Esophagus muscularis mucosa (tissue), 4 donors: ENCODE measurements at regions not wholly inside any gene's neighbourhood (a gene's known extent, or its start where the extent isn't known, plus 50 kb on each side); places are given as distances from the start of the nearest gene placed in this dataset.

ENCODE experiments used
- DNase-seq: peaks from one replicate; pipeline ENCODE4 v3.0.0-alpha.2; 2017; ENCODE audit errors: extremely low spot score
- H3K27ac ChIP-seq, 4 donors: fragments of 200-600 bp; sonication (generic); replicated peaks in 1 of 4; 1 replicate in 3 of 4; 2 replicates in 1 of 4; pipeline ENCODE4 v1.5.1; 2016 to 2019; ENCODE audit warnings: mild to moderate bottlenecking in 1 of 4
- H3K27me3 ChIP-seq, 4 donors: fragments of 200-600 bp; sonication (generic); one replicate each; pipeline versions ENCODE4 v1.5.1 to v1.6.0; 2016 to 2019
- H3K36me3 ChIP-seq, 4 donors: fragments of 200-600 bp; sonication (generic); one replicate each; pipeline ENCODE4 v1.5.1; 2016 to 2019
- H3K4me1 ChIP-seq, 4 donors: fragments of 200-600 bp; sonication (generic); one replicate each; pipeline ENCODE4 v1.5.1; 2016 to 2019
- H3K4me3 ChIP-seq, 4 donors: fragments of 200-600 bp; sonication (generic); 1 replicate in 2 of 4; 2 replicates in 2 of 4; pipeline ENCODE4 v1.5.1; 2016 to 2019; ENCODE audit warnings: mild to moderate bottlenecking in 4 of 4, moderate library complexity in 1 of 4
- H3K9me3 ChIP-seq, 4 donors: fragments of 200-600 bp; sonication (generic); 1 replicate in 3 of 4; 2 replicates in 1 of 4; pipeline ENCODE4 v1.5.1; 2016 to 2019
- CTCF ChIP-seq, 3 experiments: fragments of 200-600 bp in 2 of 3; fragments of 450-650 bp in 1 of 3; sonication (generic) in 2 of 3; IDR thresholded peaks; one replicate each; pipeline ENCODE4 v1.5.1; 2017 to 2019; ENCODE audit warnings: antibody characterized with exemption in 3 of 3, mild to moderate bottlenecking in 2 of 3, moderate library complexity in 1 of 3
- EP300 ChIP-seq: sonication (generic); formaldehyde crosslinking; IDR thresholded peaks from one replicate; pipeline ENCODE4 v1.6.1; 2017; ENCODE audit warnings: antibody characterized with exemption
- POLR2A ChIP-seq: fragments of 450-650 bp; IDR thresholded peaks from one replicate; pipeline ENCODE4 v1.6.1; 2017; ENCODE audit warnings: antibody characterized with exemption, moderate library complexity, mild to moderate bottlenecking, low read depth
- POLR2AphosphoS5 ChIP-seq, 2 donors: sonication (generic); formaldehyde crosslinking; IDR thresholded peaks; one replicate each; pipeline ENCODE4 v1.6.1; 2017; ENCODE audit warnings: antibody characterized with exemption in 2 of 2
- WGBS: methylation state at CpG from one replicate; pipeline ENCODE4 v1.1.5; 2018; 5-methylcytosine and 5-hydroxymethylcytosine counted together
- intact Hi-C: fragments of 100-400 bp; cut with DNase I; formaldehyde crosslinking; loops from one replicate; pipeline ENCODE4 v1.15.1; 2023

GRCh38 chr20:21033817-21034216 is 72.3 kb downstream of the LINC00237 start:
- TF ChIP-seq POLR2AphosphoS5 (IDR thresholded peaks at IDR 0.05): no peak
- TF ChIP-seq POLR2A: no peak
- no peak for TF ChIP-seq CTCF (IDR thresholded peaks at IDR 0.05)
- no peak for TF ChIP-seq EP300
- intact Hi-C loops: no loop called here
- Histone ChIP-seq H3K27ac (no peak overlapping the region), H3K4me1 (no peaks in the 10 kb centered on the region), H3K9me3 (no peaks in the 10 kb centered on the region), H3K36me3 (no peaks in the 10 kb centered on the region), H3K4me3 (no peak overlapping the region), H3K27me3 (peaks cover 0 to 5% (median 0%) of the 10 kb centered on the region in 4 donors)
- 63% methylated on average over 9 of the region's 9 CpGs for WGBS
- DNase-seq: no peak

GRCh38 chr20:21031666-21032065 is 74.5 kb downstream of the LINC00237 start:
- H3K4me1 ChIP-seq: no peaks in the 10 kb centered on the region
- H3K4me3 ChIP-seq: no peak overlapping the region
- no peak overlapping the region for H3K27ac ChIP-seq
- 40% methylated on average over 1 of the region's 1 CpG for WGBS
- no peaks in the 10 kb centered on the region for H3K36me3 ChIP-seq
- TF ChIP-seq EP300 (no peak), POLR2A (no peak), POLR2AphosphoS5 (IDR thresholded peaks at IDR 0.05) (no peak), CTCF (IDR thresholded peaks at IDR 0.05) (no peak)
- no peak for DNase-seq
- H3K27me3 ChIP-seq: peaks cover 0 to 5% (median 0%) of the 10 kb centered on the region in 4 donors
- no peaks in the 10 kb centered on the region for H3K9me3 ChIP-seq
- intact Hi-C loops: no loop called here

GRCh38 chr20:21029341-21029740 is 76.8 kb downstream of the LINC00237 start:
- Histone ChIP-seq H3K36me3 (no peaks in the 10 kb centered on the region), H3K4me1 (no peaks in the 10 kb centered on the region), H3K27me3 (peaks cover 0 to 5% (median 0%) of the 10 kb centered on the region in 4 donors), H3K4me3 (no peak overlapping the region), H3K27ac (no peak overlapping the region), H3K9me3 (no peaks in the 10 kb centered on the region)
- no peak for TF ChIP-seq CTCF (IDR thresholded peaks at IDR 0.05)
- TF ChIP-seq POLR2A: no peak
- TF ChIP-seq POLR2AphosphoS5 (IDR thresholded peaks at IDR 0.05): no peak
- no peak for TF ChIP-seq EP300
- WGBS: 67% methylated on average over 3 of the region's 3 CpGs
- intact Hi-C loops: no loop called here
- no peak for DNase-seq

GRCh38 chr20:21028921-21029320 is 77.2 kb downstream of the LINC00237 start:
- Histone ChIP-seq H3K27ac (no peak overlapping the region), H3K4me1 (no peaks in the 10 kb centered on the region), H3K27me3 (peaks cover 0 to 5% (median 0%) of the 10 kb centered on the region in 4 donors), H3K9me3 (no peaks in the 10 kb centered on the region), H3K4me3 (no peak overlapping the region), H3K36me3 (no peaks in the 10 kb centered on the region)
- DNase-seq: no peak
- TF ChIP-seq POLR2AphosphoS5 (IDR thresholded peaks at IDR 0.05): no peak
- TF ChIP-seq CTCF (IDR thresholded peaks at IDR 0.05): no peak
- no peak for TF ChIP-seq POLR2A
- TF ChIP-seq EP300: no peak
- 59% methylated on average over 4 of the region's 4 CpGs for WGBS
- intact Hi-C loops: no loop called here

- H3K36me3 ChIP-seq: no peaks in the 10 kb centered on the region
- DNase-seq: no peak
- no peaks in the 10 kb centered on the region for H3K9me3 ChIP-seq
- H3K4me3 ChIP-seq: no peak overlapping the region
- TF ChIP-seq POLR2AphosphoS5 (IDR thresholded peaks at IDR 0.05): no peak
- no peak for TF ChIP-seq POLR2A
- no peak for TF ChIP-seq EP300
- no peak for TF ChIP-seq CTCF (IDR thresholded peaks at IDR 0.05)
- H3K4me1 ChIP-seq: no peaks in the 10 kb centered on the region
- 23% methylated on average over 3 of the region's 3 CpGs for WGBS
- no peak overlapping the region for H3K27ac ChIP-seq
- peaks cover 0 to 5% (median 0%) of the 10 kb centered on the region in 4 donors for H3K27me3 ChIP-seq
- intact Hi-C loops: no loop called here
Observed at GRCh38 chr20:21028436-21028835, 77.7 kb downstream of the LINC00237 start.
